ENCODE measurements at regions not wholly inside any gene's neighbourhood (a gene's known extent, or its start where the extent isn't known, plus 50 kb on each side); places are given as distances from the start of the nearest gene placed in this dataset.

DNA sequence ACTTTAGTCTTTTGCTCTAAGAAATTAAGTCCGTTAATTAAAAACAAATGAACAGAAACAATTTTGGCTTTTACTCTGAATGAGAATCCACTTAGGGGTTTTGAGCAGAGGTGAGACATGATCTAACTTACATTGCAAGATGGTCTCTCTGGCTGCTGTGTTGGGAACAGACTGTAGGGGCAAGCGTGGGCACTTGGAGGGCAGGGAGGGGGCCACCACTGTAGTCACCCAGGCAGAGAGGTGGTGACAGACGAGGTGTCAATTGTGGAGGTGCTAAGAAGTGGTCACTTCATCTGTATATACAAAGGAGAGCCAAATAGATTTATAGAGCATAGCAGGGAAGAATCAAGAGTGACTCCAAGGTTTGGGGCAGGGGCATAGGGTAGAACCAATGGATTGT is 71.1 kb upstream of the IRF2BP2 start:
- Histone ChIP-seq H3K36me3 (ENCODE audit: insufficient read depth, low read length) (no peaks in the 10 kb centered on the region), H3K4me3 (ENCODE audit: low read length) (no peak overlapping the region), H3K9me3 (ENCODE audit: low read length) (no peaks in the 10 kb centered on the region), H3K27me3 (ENCODE audit: insufficient read depth, low read length, poor library complexity, severe bottlenecking) (no peaks in the 10 kb centered on the region), H3K27ac (ENCODE audit: low read depth, low read length) (no peak overlapping the region), H3K4me1 (ENCODE audit: insufficient read depth, low read length) (peaks cover 5% of the 10 kb centered on the region)
- Mint-ChIP-seq H3K4me3 (no peak overlapping the region), H3K4me1 (peaks cover 5 to 7% (median 6%) of the 10 kb centered on the region in 3 donors), H3K9me3 (peaks cover 0 to 5% (median 3%) of the 10 kb centered on the region in 5 donors), H3K27ac (no peak overlapping the region), H3K27me3 (peaks cover 0 to 4% of the 10 kb centered on the region in 2 donors), H3K36me3 (peaks cover 0 to 11% (median 1%) of the 10 kb centered on the region in 3 donors)
- POLR2A ChIA-PET, result no interaction called here
- DNase-seq, result no peak
- CTCF ChIA-PET, result no interaction called here

GRCh38 chr1:234680331-234680904 is 70.4 kb upstream of the IRF2BP2 start:
- H3K36me3 ChIP-seq (ENCODE audit: insufficient read depth, low read length), result no peaks in the 10 kb centered on the region
- peaks cover 5% of the 10 kb centered on the region for H3K4me1 ChIP-seq (ENCODE audit: insufficient read depth, low read length)
- Mint-ChIP-seq H3K27me3 (peaks cover 0 to 4% of the 10 kb centered on the region in 2 donors), H3K4me3 (no peak overlapping the region), H3K27ac (no peak overlapping the region), H3K9me3 (peaks cover 0 to 3% (median 0%) of the 10 kb centered on the region in 5 donors), H3K4me1 (peaks cover 6 to 13% (median 12%) of the 10 kb centered on the region in 3 donors), H3K36me3 (peaks cover 0 to 4% (median 0%) of the 10 kb centered on the region in 3 donors)
- no peak for DNase-seq
- H3K27me3 ChIP-seq (ENCODE audit: insufficient read depth, low read length, poor library complexity, severe bottlenecking), result no peaks in the 10 kb centered on the region
- no peaks in the 10 kb centered on the region for H3K9me3 ChIP-seq (ENCODE audit: low read length)
- POLR2A ChIA-PET, result no interaction called here
- no peak overlapping the region for H3K27ac ChIP-seq (ENCODE audit: low read depth, low read length)
- CTCF ChIA-PET, result no interaction called here
- no peak overlapping the region for H3K4me3 ChIP-seq (ENCODE audit: low read length)

DNA sequence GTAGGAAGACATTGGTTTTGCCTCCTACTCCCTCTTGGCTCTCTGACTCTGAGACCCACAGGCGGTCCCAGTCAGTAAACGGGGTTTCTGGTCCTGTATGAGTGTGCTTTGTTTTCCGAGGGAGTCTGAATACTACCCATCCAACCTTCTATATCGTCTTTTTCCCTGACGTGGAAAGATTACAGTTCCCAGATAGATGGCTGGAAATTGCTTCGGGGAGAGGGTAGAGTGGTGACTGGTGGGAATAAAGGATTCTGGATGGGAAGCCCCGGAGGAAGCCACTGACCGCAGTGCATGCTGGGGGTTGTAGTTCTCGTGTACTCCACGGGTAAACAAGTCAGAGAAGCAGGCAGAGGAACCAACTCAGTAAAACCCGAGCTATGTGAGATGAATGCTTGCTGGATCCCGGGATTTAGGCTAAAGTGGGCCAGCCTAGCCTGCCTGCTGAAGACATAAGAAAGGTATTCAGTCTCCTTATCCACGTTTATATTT is 66.2 kb upstream of the IRF2BP2 start:
- H3K27me3 Mint-ChIP-seq, result peaks cover 3 to 4% of the 10 kb centered on the region in 2 donors
- peak overlapping the region; percentile 17 for H3K27ac ChIP-seq (ENCODE audit: low read depth, low read length)
- peak; percentile 24 to 71 (median 32) for DNase-seq
- H3K4me1 Mint-ChIP-seq, result peaks cover 6 to 13% (median 12%) of the 10 kb centered on the region in 3 donors
- H3K36me3 Mint-ChIP-seq, result no peaks in the 10 kb centered on the region
- peaks cover 5% of the 10 kb centered on the region for H3K4me1 ChIP-seq (ENCODE audit: insufficient read depth, low read length)
- H3K4me3 ChIP-seq (ENCODE audit: low read length), result peak overlapping the region; percentile 53
- H3K27me3 ChIP-seq (ENCODE audit: insufficient read depth, low read length, poor library complexity, severe bottlenecking), result no peaks in the 10 kb centered on the region
- no peaks in the 10 kb centered on the region for H3K9me3 Mint-ChIP-seq
- peak overlapping the region in 5 of 8 donors; percentile 39 to 88 (median 65) for H3K27ac Mint-ChIP-seq
- no peaks in the 10 kb centered on the region for H3K9me3 ChIP-seq (ENCODE audit: low read length)
- peak overlapping the region; percentile 44 to 88 (median 84) for H3K4me3 Mint-ChIP-seq
- H3K36me3 ChIP-seq (ENCODE audit: insufficient read depth, low read length), result no peaks in the 10 kb centered on the region
- POLR2A ChIA-PET, result interaction anchor here (0.5 kb wide), 1 partner anchor 250 kb away, joined by 4 read pairs; no protein-coding TSS in a partner anchor
- CTCF ChIA-PET, result no interaction called here

GRCh38 chr1:234675572-234675971 is 65.6 kb upstream of the IRF2BP2 start:
- Histone ChIP-seq H3K27me3 (ENCODE audit: insufficient read depth, low read length, poor library complexity, severe bottlenecking) (no peaks in the 10 kb centered on the region), H3K27ac (ENCODE audit: low read depth, low read length) (peak overlapping the region; percentile 17), H3K9me3 (ENCODE audit: low read length) (no peaks in the 10 kb centered on the region), H3K4me1 (ENCODE audit: insufficient read depth, low read length) (peaks cover 5% of the 10 kb centered on the region), H3K36me3 (ENCODE audit: insufficient read depth, low read length) (no peaks in the 10 kb centered on the region), H3K4me3 (ENCODE audit: low read length) (no peak overlapping the region)
- peaks cover 6 to 13% (median 12%) of the 10 kb centered on the region in 3 donors for H3K4me1 Mint-ChIP-seq
- peak overlapping the region in 3 of 8 donors; percentile 30 to 69 (median 48) for H3K27ac Mint-ChIP-seq
- H3K36me3 Mint-ChIP-seq, result no peaks in the 10 kb centered on the region
- ChIA-PET CTCF (no interaction called here), POLR2A (no interaction called here)
- peaks cover 3 to 4% of the 10 kb centered on the region in 2 donors for H3K27me3 Mint-ChIP-seq
- no peak for DNase-seq
- peak overlapping the region in 4 of 7 donors; percentile 82 to 88 (median 85) for H3K4me3 Mint-ChIP-seq
- no peaks in the 10 kb centered on the region for H3K9me3 Mint-ChIP-seq

GRCh38 chr1:234675006-234675405 is 65.0 kb upstream of the IRF2BP2 start:
- no peak for DNase-seq
- no peak overlapping the region for H3K4me3 Mint-ChIP-seq
- no peaks in the 10 kb centered on the region for H3K27me3 ChIP-seq (ENCODE audit: insufficient read depth, low read length, poor library complexity, severe bottlenecking)
- no peaks in the 10 kb centered on the region for H3K36me3 Mint-ChIP-seq
- peaks cover 5% of the 10 kb centered on the region for H3K4me1 ChIP-seq (ENCODE audit: insufficient read depth, low read length)
- no peaks in the 10 kb centered on the region for H3K9me3 ChIP-seq (ENCODE audit: low read length)
- H3K36me3 ChIP-seq (ENCODE audit: insufficient read depth, low read length), result no peaks in the 10 kb centered on the region
- H3K27ac ChIP-seq (ENCODE audit: low read depth, low read length), result no peak overlapping the region
- peaks cover 3 to 4% of the 10 kb centered on the region in 2 donors for H3K27me3 Mint-ChIP-seq
- CTCF ChIA-PET, result no interaction called here
- no peak overlapping the region for H3K4me3 ChIP-seq (ENCODE audit: low read length)
- H3K4me1 Mint-ChIP-seq, result peaks cover 6 to 13% (median 12%) of the 10 kb centered on the region in 3 donors
- H3K27ac Mint-ChIP-seq, result no peak overlapping the region
- H3K9me3 Mint-ChIP-seq, result no peaks in the 10 kb centered on the region
- POLR2A ChIA-PET, result no interaction called here

GRCh38 chr1:234674218-234674815 is 64.3 kb upstream of the IRF2BP2 start:
- H3K4me3 Mint-ChIP-seq, result no peak overlapping the region
- H3K9me3 Mint-ChIP-seq, result no peaks in the 10 kb centered on the region
- DNase-seq, result no peak
- ChIA-PET CTCF (no interaction called here), POLR2A (no interaction called here)
- H3K4me1 ChIP-seq (ENCODE audit: insufficient read depth, low read length), result peaks cover 5% of the 10 kb centered on the region
- H3K36me3 ChIP-seq (ENCODE audit: insufficient read depth, low read length), result no peaks in the 10 kb centered on the region
- no peak overlapping the region for H3K4me3 ChIP-seq (ENCODE audit: low read length)
- no peaks in the 10 kb centered on the region for H3K27me3 ChIP-seq (ENCODE audit: insufficient read depth, low read length, poor library complexity, severe bottlenecking)
- no peaks in the 10 kb centered on the region for H3K9me3 ChIP-seq (ENCODE audit: low read length)
- no peaks in the 10 kb centered on the region for H3K36me3 Mint-ChIP-seq
- peaks cover 6 to 13% (median 12%) of the 10 kb centered on the region in 3 donors for H3K4me1 Mint-ChIP-seq
- H3K27me3 Mint-ChIP-seq, result peaks cover 3 to 4% of the 10 kb centered on the region in 2 donors
- H3K27ac ChIP-seq (ENCODE audit: low read depth, low read length), result no peak overlapping the region
- peak overlapping the region in 1 of 8 donors; percentile 74 for H3K27ac Mint-ChIP-seq

DNA sequence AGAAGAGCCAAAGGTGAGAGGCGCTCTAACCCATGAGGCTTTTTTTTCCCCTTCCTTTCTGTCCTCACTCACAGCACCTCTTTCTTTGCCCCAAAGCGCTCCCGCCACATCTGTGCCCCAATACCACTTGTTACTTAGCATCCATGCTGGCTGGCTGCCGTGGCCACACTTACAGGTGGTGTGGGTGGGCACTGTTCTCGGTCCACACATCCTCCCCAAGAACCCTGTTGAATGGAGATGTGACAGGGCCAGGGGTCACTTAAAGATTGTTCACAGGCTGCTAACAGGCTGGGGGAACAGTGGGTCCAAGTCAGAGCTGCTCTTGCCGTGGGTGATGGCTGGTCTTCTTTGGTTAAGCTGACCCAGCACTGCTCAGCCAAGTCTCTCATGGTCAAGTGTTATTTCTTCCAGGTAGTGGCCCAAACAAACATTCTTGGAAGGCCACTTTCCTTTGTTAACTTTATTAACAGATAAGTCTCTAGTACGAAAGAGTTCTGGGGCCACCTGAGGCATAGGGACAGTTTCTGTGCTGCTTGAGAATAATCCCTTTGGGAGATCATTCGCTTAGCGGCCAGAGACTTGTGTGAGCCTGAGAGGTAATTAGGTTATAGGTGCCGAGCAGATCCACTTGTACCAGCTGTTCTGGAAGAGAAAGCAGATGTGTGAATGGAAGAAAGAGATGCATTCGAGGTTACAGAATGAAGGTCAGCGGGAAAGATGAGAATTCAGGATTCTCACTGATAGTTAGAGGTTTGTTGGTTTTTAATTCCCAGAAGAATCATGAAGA is 62.6 kb upstream of the IRF2BP2 start:
- no peak overlapping the region for H3K27ac ChIP-seq (ENCODE audit: low read depth, low read length)
- H3K36me3 ChIP-seq (ENCODE audit: insufficient read depth, low read length), result no peaks in the 10 kb centered on the region
- Mint-ChIP-seq H3K9me3 (no peaks in the 10 kb centered on the region), H3K4me3 (peak overlapping the region in 1 of 7 donors; percentile 61), H3K36me3 (peaks cover 0 to 2% (median 0%) of the 10 kb centered on the region in 3 donors), H3K27me3 (peaks cover 4 to 5% of the 10 kb centered on the region in 2 donors), H3K27ac (peak overlapping the region in 1 of 8 donors; percentile 8), H3K4me1 (peaks cover 6 to 13% (median 12%) of the 10 kb centered on the region in 3 donors)
- ChIA-PET POLR2A (no interaction called here), CTCF (no interaction called here)
- peaks cover 5% of the 10 kb centered on the region for H3K4me1 ChIP-seq (ENCODE audit: insufficient read depth, low read length)
- H3K27me3 ChIP-seq (ENCODE audit: insufficient read depth, low read length, poor library complexity, severe bottlenecking), result no peaks in the 10 kb centered on the region
- DNase-seq, result no peak
- no peak overlapping the region for H3K4me3 ChIP-seq (ENCODE audit: low read length)
- no peaks in the 10 kb centered on the region for H3K9me3 ChIP-seq (ENCODE audit: low read length)

Data from CD8-positive, alpha-beta memory T cell (primary cell).